DOHH2 (cell line): ENCODE measurements at regions not wholly inside any gene's neighbourhood (a gene's known extent, or its start where the extent isn't known, plus 50 kb on each side); places are given as distances from the start of the nearest gene placed in this dataset.

ENCODE experiments used
- H3F3A ChIP-seq: fragments of 200-600 bp; sonication (generic), shearing (Covaris generic); 2 replicates; pipeline ENCODE4 v1.6.0; 2016; ENCODE audit warnings: antibody characterized with exemption, mild to moderate bottlenecking; ENCODE audit not compliant: control insufficient read depth, insufficient read depth
- H3K27ac ChIP-seq: fragments of 200-600 bp; sonication (generic); 2 replicates; pipeline ENCODE4 v1.5.1; 2014; ENCODE audit warnings: low read depth, mild to moderate bottlenecking, low read length, moderate library complexity
- H3K27me3 ChIP-seq: fragments of 200-600 bp; sonication (generic); 2 replicates; pipeline ENCODE4 v1.6.1; 2014; ENCODE audit warnings: mild to moderate bottlenecking, low read length, mixed read lengths; ENCODE audit not compliant: control insufficient read depth
- H3K36me3 ChIP-seq: fragments of 200-600 bp; sonication (generic); 2 replicates; pipeline ENCODE4 v1.6.1; 2014; ENCODE audit warnings: mild to moderate bottlenecking, low read length, moderate library complexity, mixed read lengths; ENCODE audit not compliant: control insufficient read depth
- H3K4me1 ChIP-seq: fragments of 200-600 bp; sonication (generic); 2 replicates; pipeline ENCODE4 v1.6.1; 2014; ENCODE audit warnings: mild to moderate bottlenecking, low read length, mixed read lengths; ENCODE audit not compliant: control insufficient read depth
- H3K4me2 ChIP-seq: fragments of 200-600 bp; sonication (generic); 2 replicates; pipeline ENCODE4 v1.6.0; 2014; ENCODE audit warnings: mild to moderate bottlenecking, low read length, moderate library complexity
- H3K4me3 ChIP-seq: fragments of 200-600 bp; sonication (generic); 2 replicates; pipeline ENCODE4 v1.5.1; 2014; ENCODE audit warnings: mild to moderate bottlenecking, low read length, mixed read lengths
- H3K79me2 ChIP-seq: fragments of 200-600 bp; sonication (generic); 2 replicates; pipeline ENCODE4 v1.6.1; 2014; ENCODE audit warnings: mild to moderate bottlenecking, low read length, mixed read lengths; ENCODE audit not compliant: control insufficient read depth
- H3K9me2 ChIP-seq: fragments of 200-600 bp; sonication (generic); replicated peaks from 2 replicates; pipeline ENCODE4 v1.6.1; 2014; ENCODE audit warnings: mild to moderate bottlenecking, low read length, mixed read lengths; ENCODE audit not compliant: control insufficient read depth
- H3K9me3 ChIP-seq: fragments of 200-600 bp; sonication (generic); 2 replicates; pipeline ENCODE4 v1.6.1; 2014; ENCODE audit warnings: antibody characterized with exemption, low read length, mixed read lengths; ENCODE audit not compliant: control insufficient read depth, insufficient read depth
- H4K20me1 ChIP-seq: fragments of 200-600 bp; sonication (generic); 2 replicates; pipeline ENCODE4 v1.6.0; 2014; ENCODE audit warnings: low read depth, mild to moderate bottlenecking, antibody characterized with exemption, low read length, moderate library complexity; ENCODE audit not compliant: control insufficient read depth, insufficient read depth
- CTCF ChIP-seq: fragments of 200-600 bp; sonication (generic); IDR thresholded peaks from one replicate; pipeline ENCODE4 v1.5.1; 2014; ENCODE audit warnings: antibody characterized with exemption, mild to moderate bottlenecking, low read depth, low read length; ENCODE audit not compliant: poor library complexity, severe bottlenecking
- EZH2phosphoT487 ChIP-seq: fragments of 200-600 bp; sonication (generic); IDR thresholded peaks from 2 replicates; pipeline ENCODE4 v1.6.1; 2017; ENCODE audit warnings: borderline replicate concordance, mild to moderate bottlenecking, antibody characterized with exemption, low read length, moderate library complexity, mixed read lengths

- no peak overlapping the region for H3K27ac ChIP-seq
- no peaks in the 10 kb centered on the region for H3K36me3 ChIP-seq
- no peaks in the 10 kb centered on the region for H3K4me1 ChIP-seq
- H4K20me1 ChIP-seq = no peaks in the 10 kb centered on the region
- TF ChIP-seq CTCF = no peak
- TF ChIP-seq EZH2phosphoT487 = no peak
- H3K4me2 ChIP-seq = no peak overlapping the region
- no peak overlapping the region for H3K4me3 ChIP-seq
- 0 out of 2 replicates have a peak, but pooled peaks cover 3% of the 10 kb centered on the region for H3K27me3 ChIP-seq
- no peaks in the 10 kb centered on the region for H3F3A ChIP-seq
- H3K9me3 ChIP-seq = peaks cover 14% of the 10 kb centered on the region
- no peaks in the 10 kb centered on the region for H3K79me2 ChIP-seq
- H3K9me2 ChIP-seq = no peaks in the 10 kb centered on the region
Measured at GRCh38 chr17:65433592-65433991, 127.9 kb downstream of the AXIN2 start.

GRCh38 chr17:65433157-65433556 lies 128.3 kb downstream of the AXIN2 start:
- no peaks in the 10 kb centered on the region for H3K79me2 ChIP-seq
- no peaks in the 10 kb centered on the region for H4K20me1 ChIP-seq
- H3K9me3 ChIP-seq = peaks cover 14% of the 10 kb centered on the region
- H3K4me1 ChIP-seq = no peaks in the 10 kb centered on the region
- H3K9me2 ChIP-seq = no peaks in the 10 kb centered on the region
- no peaks in the 10 kb centered on the region for H3F3A ChIP-seq
- no peak overlapping the region for H3K27ac ChIP-seq
- no peaks in the 10 kb centered on the region for H3K36me3 ChIP-seq
- 0 out of 2 replicates have a peak, but pooled peaks cover 3% of the 10 kb centered on the region for H3K27me3 ChIP-seq
- TF ChIP-seq CTCF (no peak), EZH2phosphoT487 (no peak)
- H3K4me3 ChIP-seq = no peak overlapping the region
- no peak overlapping the region for H3K4me2 ChIP-seq

GRCh38 chr17:65431116-65431515 lies 130.3 kb downstream of the AXIN2 start:
- Histone ChIP-seq H3K9me2 (no peaks in the 10 kb centered on the region), H3K4me1 (no peaks in the 10 kb centered on the region), H3K4me3 (no peak overlapping the region), H3K4me2 (no peak overlapping the region), H3F3A (no peaks in the 10 kb centered on the region), H4K20me1 (no peaks in the 10 kb centered on the region), H3K9me3 (peaks cover 14% of the 10 kb centered on the region), H3K79me2 (no peaks in the 10 kb centered on the region), H3K27ac (no peak overlapping the region), H3K36me3 (no peaks in the 10 kb centered on the region), H3K27me3 (0 out of 2 replicates have a peak, but pooled peaks cover 3% of the 10 kb centered on the region)
- no peak for TF ChIP-seq CTCF
- no peak for TF ChIP-seq EZH2phosphoT487
